Hepatocyte (in vitro differentiated cells): ENCODE measurements at regions not wholly inside any gene's neighbourhood (a gene's known extent, or its start where the extent isn't known, plus 50 kb on each side); places are given as distances from the start of the nearest gene placed in this dataset.

Source experiments
- EZH2 ChIP-seq: fragments of 200-600 bp; sonication (generic); IDR thresholded peaks from 2 replicates; pipeline ENCODE4 v1.6.1; 2016; ENCODE audit warnings: antibody characterized with exemption, mild to moderate bottlenecking, borderline replicate concordance
- TF ChIP-seq, protein P1 (sequence below): fragments of 200-600 bp; sonication (generic); IDR thresholded peaks from 2 replicates; pipeline ENCODE4 v1.5.1; 2016; ENCODE audit warnings: antibody characterized with exemption, mild to moderate bottlenecking; ENCODE audit not compliant: poor library complexity

DNA sequence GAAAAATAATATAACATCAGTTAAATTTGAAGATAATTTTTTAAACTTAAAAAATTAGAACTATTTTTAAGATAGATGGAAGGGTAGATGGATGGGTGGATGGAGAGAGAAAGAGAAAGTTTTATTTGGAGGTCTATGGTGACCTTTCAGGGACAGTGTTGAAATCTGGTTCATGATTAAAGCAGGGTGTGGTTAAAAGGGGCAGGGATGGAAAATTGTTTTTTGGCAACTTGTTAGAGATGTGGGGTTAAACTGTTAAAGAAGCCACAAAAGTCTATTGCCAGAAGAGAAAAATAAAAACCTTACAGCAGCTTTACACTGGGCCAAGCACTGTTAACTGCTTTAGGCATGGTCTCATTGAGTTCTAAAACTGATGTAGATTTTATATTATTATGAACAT is 134.9 kb upstream of the GORAB start:
- TF ChIP-seq, protein P1, sequence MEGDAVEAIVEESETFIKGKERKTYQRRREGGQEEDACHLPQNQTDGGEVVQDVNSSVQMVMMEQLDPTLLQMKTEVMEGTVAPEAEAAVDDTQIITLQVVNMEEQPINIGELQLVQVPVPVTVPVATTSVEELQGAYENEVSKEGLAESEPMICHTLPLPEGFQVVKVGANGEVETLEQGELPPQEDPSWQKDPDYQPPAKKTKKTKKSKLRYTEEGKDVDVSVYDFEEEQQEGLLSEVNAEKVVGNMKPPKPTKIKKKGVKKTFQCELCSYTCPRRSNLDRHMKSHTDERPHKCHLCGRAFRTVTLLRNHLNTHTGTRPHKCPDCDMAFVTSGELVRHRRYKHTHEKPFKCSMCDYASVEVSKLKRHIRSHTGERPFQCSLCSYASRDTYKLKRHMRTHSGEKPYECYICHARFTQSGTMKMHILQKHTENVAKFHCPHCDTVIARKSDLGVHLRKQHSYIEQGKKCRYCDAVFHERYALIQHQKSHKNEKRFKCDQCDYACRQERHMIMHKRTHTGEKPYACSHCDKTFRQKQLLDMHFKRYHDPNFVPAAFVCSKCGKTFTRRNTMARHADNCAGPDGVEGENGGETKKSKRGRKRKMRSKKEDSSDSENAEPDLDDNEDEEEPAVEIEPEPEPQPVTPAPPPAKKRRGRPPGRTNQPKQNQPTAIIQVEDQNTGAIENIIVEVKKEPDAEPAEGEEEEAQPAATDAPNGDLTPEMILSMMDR = no peak
- TF ChIP-seq EZH2 = no peak
